CD14-positive monocyte (primary cell): ENCODE measurements at regions not wholly inside any gene's neighbourhood (a gene's known extent, or its start where the extent isn't known, plus 50 kb on each side); places are given as distances from the start of the nearest gene placed in this dataset.

Source experiments
- DNase-seq, 3 donors: peaks; one replicate each; pipeline ENCODE4 v3.0.0-alpha.2; 2011 to 2022
- H2AFZ ChIP-seq: 2 replicates; pipeline ENCODE4 v1.6.0; 2012; ENCODE audit warnings: mild to moderate bottlenecking, low read depth, low read length, inconsistent platforms; ENCODE audit not compliant: insufficient read depth, poor library complexity, severe bottlenecking
- H3K27ac ChIP-seq, 2 donors: 1 replicate in 1 of 2; 2 replicates in 1 of 2; pipeline ENCODE4 v1.5.1; 2012 to 2013; ENCODE audit warnings: low read length in 2 of 2, control low read depth in 1 of 2, inconsistent platforms in 1 of 2, low read depth in 1 of 2, mild to moderate bottlenecking in 1 of 2
- H3K27me3 ChIP-seq, 2 donors: one replicate each; pipeline versions ENCODE4 v1.6.0 to v1.6.1; 2011 to 2013; ENCODE audit warnings: low read length in 2 of 2; ENCODE audit not compliant: control insufficient read depth in 2 of 2, insufficient read depth in 2 of 2
- H3K36me3 ChIP-seq, 2 donors: replicated peaks in 1 of 2; 1 replicate in 1 of 2; 2 replicates in 1 of 2; pipeline versions ENCODE4 v1.5.1 to v1.6.1; 2012 to 2013; ENCODE audit warnings: low read length in 2 of 2, control low read depth in 1 of 2, inconsistent platforms in 1 of 2, mild to moderate bottlenecking in 1 of 2; ENCODE audit not compliant: insufficient read depth in 2 of 2, control insufficient read depth in 1 of 2
- H3K4me1 ChIP-seq, 2 donors: 1 replicate in 1 of 2; 2 replicates in 1 of 2; pipeline versions ENCODE4 v1.5.1 to v1.6.1; 2012 to 2013; ENCODE audit warnings: low read length in 2 of 2, control low read depth in 1 of 2, inconsistent platforms in 1 of 2, mild to moderate bottlenecking in 1 of 2, moderate library complexity in 1 of 2; ENCODE audit not compliant: insufficient read depth in 2 of 2, control insufficient read depth in 1 of 2
- H3K4me2 ChIP-seq: replicated peaks from 2 replicates; pipeline ENCODE3; 2012; ENCODE audit warnings: low read length, moderate library complexity, mild to moderate bottlenecking; ENCODE audit not compliant: poor library complexity, severe bottlenecking; ENCODE audit errors: extremely low read depth
- H3K4me3 ChIP-seq, 3 experiments: fragments of 200-600 bp in 1 of 3; sonication (generic) in 1 of 3; replicated peaks in 1 of 3; 1 replicate in 2 of 3; 2 replicates in 1 of 3; pipeline ENCODE4 v1.5.1; 2011 to 2013; ENCODE audit warnings: low read length in 3 of 3, mild to moderate bottlenecking in 3 of 3, control low read depth in 2 of 3, low read depth in 2 of 3, inconsistent platforms in 1 of 3, moderate library complexity in 1 of 3
- H3K79me2 ChIP-seq: 2 replicates; pipeline ENCODE4 v1.6.0; 2012; ENCODE audit warnings: mild to moderate bottlenecking, control low read depth, inconsistent platforms, low read length, moderate library complexity; ENCODE audit not compliant: insufficient read depth
- H3K9ac ChIP-seq: 2 replicates; pipeline ENCODE4 v1.6.0; 2017; ENCODE audit warnings: low read length, mild to moderate bottlenecking; ENCODE audit not compliant: insufficient read depth, poor library complexity, severe bottlenecking
- H3K9me3 ChIP-seq, 2 donors: replicated peaks in 1 of 2; 1 replicate in 1 of 2; 2 replicates in 1 of 2; pipeline versions ENCODE4 v1.5.1 to v1.6.1; 2012 to 2013; ENCODE audit warnings: low read length in 2 of 2, control low read depth in 1 of 2; ENCODE audit not compliant: control insufficient read depth in 1 of 2, insufficient read depth in 1 of 2
- H4K20me1 ChIP-seq: 2 replicates; pipeline ENCODE4 v1.6.0; 2012; ENCODE audit warnings: mild to moderate bottlenecking, low read length, control low read depth, moderate library complexity; ENCODE audit not compliant: insufficient read depth
- H3K27ac Mint-ChIP-seq, 7 donors: one replicate each; pipeline ENCODE4 v1.8.0; 2020; ENCODE audit warnings: mild to moderate bottlenecking in 7 of 7, mixed read lengths in 7 of 7, moderate library complexity in 6 of 7, inconsistent platforms in 2 of 7
- H3K27me3 Mint-ChIP-seq, 3 donors: one replicate each; pipeline ENCODE4 v1.8.0; 2021 to 2022; ENCODE audit warnings: low read depth in 3 of 3, mild to moderate bottlenecking in 3 of 3, mixed read lengths in 3 of 3, moderate library complexity in 3 of 3, inconsistent platforms in 1 of 3
- H3K36me3 Mint-ChIP-seq, 2 donors: one replicate each; pipeline ENCODE4 v1.8.0; 2020; ENCODE audit warnings: mixed read lengths in 2 of 2, inconsistent platforms in 1 of 2, mild to moderate bottlenecking in 1 of 2
- H3K4me1 Mint-ChIP-seq: one replicate; pipeline ENCODE4 v1.8.0; 2020; ENCODE audit warnings: mild to moderate bottlenecking, mixed read lengths
- H3K4me3 Mint-ChIP-seq, 2 donors: one replicate each; pipeline ENCODE4 v1.8.0; 2020; ENCODE audit warnings: mild to moderate bottlenecking in 2 of 2, mixed read lengths in 2 of 2, moderate library complexity in 1 of 2
- H3K9me3 Mint-ChIP-seq, 7 donors: one replicate each; pipeline ENCODE4 v1.8.0; 2020 to 2022; ENCODE audit warnings: mixed read lengths in 7 of 7, mild to moderate bottlenecking in 6 of 7, moderate library complexity in 6 of 7, inconsistent platforms in 2 of 7
- WGBS: methylation state at CpG from one replicate; pipeline ENCODE4 v1.1.5; 2013; ENCODE audit warnings: missing lambda C conversion rate; ENCODE audit not compliant: insufficient coverage; 5-methylcytosine and 5-hydroxymethylcytosine counted together
- intact Hi-C, 2 donors: fragments of 100-400 bp; cut with micrococcal nuclease; formaldehyde crosslinking; loops; one replicate each; pipeline versions ENCODE4 v1.15.0 to v1.15.1; 2023
- TF ChIP-seq, protein P1 (sequence below): fragments of 200-600 bp; IDR thresholded peaks from one replicate; pipeline ENCODE4 v1.8.0; 2022; ENCODE audit warnings: antibody characterized with exemption, mild to moderate bottlenecking

DNA sequence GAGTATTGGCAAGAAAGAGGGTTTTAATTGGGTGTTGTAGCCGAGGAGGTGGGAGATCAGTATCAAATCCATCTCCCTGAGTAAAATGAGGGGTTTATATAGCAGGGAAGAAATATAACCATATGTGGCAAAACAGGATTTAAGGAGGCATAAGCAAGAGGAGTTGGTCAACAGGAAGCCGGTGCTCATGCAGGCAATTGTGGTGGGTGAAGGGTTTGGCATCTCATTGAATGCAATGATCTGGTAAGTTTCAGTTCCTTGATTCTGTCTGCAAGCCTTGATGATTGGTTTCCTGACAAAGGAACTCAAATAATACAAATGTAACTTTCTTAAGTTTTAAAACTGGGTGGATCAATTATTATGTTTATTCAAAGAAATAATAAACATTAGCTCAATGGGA lies 564.4 kb upstream of the LINC00305 start:
- Mint-ChIP-seq H3K4me1 (peaks cover 22% of the 10 kb centered on the region), H3K27me3 (no peaks in the 10 kb centered on the region), H3K9me3 (peaks cover 2 to 17% (median 6%) of the 10 kb centered on the region in 7 donors), H3K27ac (peak overlapping the region; percentile 30 to 87 (median 76)), H3K36me3 (peaks cover 0 to 3% of the 10 kb centered on the region in 2 donors), H3K4me3 (peak overlapping the region in 1 of 2 donors; percentile 67)
- DNase-seq, result peak; percentile 25 to 57 (median 42)
- intact Hi-C loops, result no loop called here
- H3K4me2 ChIP-seq, result peak overlapping the region; percentile 28
- H3K9ac ChIP-seq, result no peak overlapping the region
- H3K9me3 ChIP-seq, result no peaks in the 10 kb centered on the region
- no peaks in the 10 kb centered on the region for H3K36me3 ChIP-seq
- H3K27me3 ChIP-seq, result no peaks in the 10 kb centered on the region
- H4K20me1 ChIP-seq, result no peaks in the 10 kb centered on the region
- no CpG with 5 or more reads among the region's 2 CpGs for WGBS
- H3K27ac ChIP-seq, result peak overlapping the region in 1 of 2 donors; percentile 43
- TF ChIP-seq, protein P1, sequence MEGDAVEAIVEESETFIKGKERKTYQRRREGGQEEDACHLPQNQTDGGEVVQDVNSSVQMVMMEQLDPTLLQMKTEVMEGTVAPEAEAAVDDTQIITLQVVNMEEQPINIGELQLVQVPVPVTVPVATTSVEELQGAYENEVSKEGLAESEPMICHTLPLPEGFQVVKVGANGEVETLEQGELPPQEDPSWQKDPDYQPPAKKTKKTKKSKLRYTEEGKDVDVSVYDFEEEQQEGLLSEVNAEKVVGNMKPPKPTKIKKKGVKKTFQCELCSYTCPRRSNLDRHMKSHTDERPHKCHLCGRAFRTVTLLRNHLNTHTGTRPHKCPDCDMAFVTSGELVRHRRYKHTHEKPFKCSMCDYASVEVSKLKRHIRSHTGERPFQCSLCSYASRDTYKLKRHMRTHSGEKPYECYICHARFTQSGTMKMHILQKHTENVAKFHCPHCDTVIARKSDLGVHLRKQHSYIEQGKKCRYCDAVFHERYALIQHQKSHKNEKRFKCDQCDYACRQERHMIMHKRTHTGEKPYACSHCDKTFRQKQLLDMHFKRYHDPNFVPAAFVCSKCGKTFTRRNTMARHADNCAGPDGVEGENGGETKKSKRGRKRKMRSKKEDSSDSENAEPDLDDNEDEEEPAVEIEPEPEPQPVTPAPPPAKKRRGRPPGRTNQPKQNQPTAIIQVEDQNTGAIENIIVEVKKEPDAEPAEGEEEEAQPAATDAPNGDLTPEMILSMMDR, result no peak
- peak overlapping the region in 1 of 3 experiments; percentile 33 for H3K4me3 ChIP-seq
- H3K79me2 ChIP-seq, result no peaks in the 10 kb centered on the region
- H3K4me1 ChIP-seq, result peaks cover 14 to 23% of the 10 kb centered on the region in 2 donors
- peak overlapping the region; percentile 18 for H2AFZ ChIP-seq

DNA sequence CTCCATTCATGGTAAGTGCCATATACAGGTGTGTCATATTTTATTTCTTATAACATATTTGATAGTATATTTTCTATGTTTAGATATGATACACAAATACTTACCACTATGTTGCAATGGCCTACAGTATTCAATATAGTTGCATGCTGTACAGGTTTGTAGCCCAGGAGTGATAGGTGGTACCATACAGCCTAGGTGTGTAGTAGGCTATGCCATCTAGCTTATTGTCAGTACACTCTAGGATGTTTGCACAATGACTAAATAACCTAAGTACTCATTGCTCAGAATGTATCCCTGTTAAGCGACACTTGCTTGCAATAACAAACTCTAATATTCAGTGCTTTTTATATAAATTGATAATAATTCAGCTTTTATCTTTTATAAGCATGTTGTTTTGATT lies 563.1 kb upstream of the LINC00305 start:
- peaks cover 0 to 3% of the 10 kb centered on the region in 2 donors for H3K36me3 Mint-ChIP-seq
- TF ChIP-seq, protein P1, result no peak
- H3K4me1 Mint-ChIP-seq, result peaks cover 29% of the 10 kb centered on the region
- Histone ChIP-seq H3K4me3 (no peak overlapping the region), H3K9me3 (no peaks in the 10 kb centered on the region), H3K27ac (no peak overlapping the region), H3K4me2 (no peak overlapping the region), H3K4me1 (peaks cover 15 to 29% of the 10 kb centered on the region in 2 donors), H3K79me2 (no peaks in the 10 kb centered on the region), H3K36me3 (no peaks in the 10 kb centered on the region), H3K9ac (no peak overlapping the region), H4K20me1 (no peaks in the 10 kb centered on the region), H2AFZ (no peak overlapping the region), H3K27me3 (no peaks in the 10 kb centered on the region)
- no CpG with 5 or more reads among the region's 1 CpG for WGBS
- H3K27me3 Mint-ChIP-seq, result no peaks in the 10 kb centered on the region
- intact Hi-C loops, result no loop called here
- DNase-seq, result no peak
- no peak overlapping the region for H3K4me3 Mint-ChIP-seq
- no peak overlapping the region for H3K27ac Mint-ChIP-seq
- H3K9me3 Mint-ChIP-seq, result peaks cover 2 to 17% (median 6%) of the 10 kb centered on the region in 7 donors
